Fibroblast of lung (primary cell): ENCODE measurements at regions not wholly inside any gene's neighbourhood (a gene's known extent, or its start where the extent isn't known, plus 50 kb on each side); places are given as distances from the start of the nearest gene placed in this dataset.

ENCODE experiments used
- EZH2 ChIP-seq: IDR thresholded peaks from 2 replicates; pipeline ENCODE4 v1.5.1; 2012; ENCODE audit warnings: low read length, control low read depth, mild to moderate bottlenecking; ENCODE audit errors: missing control alignments
- TF ChIP-seq, protein P1 (sequence below), 2 donors: IDR thresholded peaks in 1 of 2; conservative IDR thresholded peaks in 1 of 2; 1 replicate in 1 of 2; 2 replicates in 1 of 2; pipeline ENCODE4 v1.5.1; 2011 to 2012; ENCODE audit warnings: low read length in 2 of 2, control low read depth in 1 of 2, inconsistent platforms in 1 of 2, low read depth in 1 of 2, mild to moderate bottlenecking in 1 of 2

DNA sequence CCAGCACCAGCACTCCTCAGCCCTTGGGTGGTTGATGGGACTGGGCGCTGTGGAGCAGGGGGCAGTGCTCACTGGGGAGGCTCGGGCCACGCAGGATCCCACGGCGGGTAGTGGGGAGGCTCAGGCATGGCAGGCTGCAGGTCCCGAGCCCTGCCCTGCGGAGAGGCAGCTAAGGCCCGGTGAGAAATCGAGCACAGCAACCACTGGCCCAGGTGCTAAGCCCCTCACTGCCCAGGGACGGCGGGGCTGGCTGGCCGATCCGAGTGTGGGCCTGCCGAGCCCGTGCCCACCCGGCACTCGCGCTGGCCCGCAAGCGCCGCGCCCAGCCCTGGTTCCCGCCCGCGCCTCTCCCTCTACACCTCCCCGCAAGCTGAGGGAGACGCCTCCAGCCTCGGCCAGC is 56.0 kb upstream of the ZNF195 start:
- TF ChIP-seq, protein P1, sequence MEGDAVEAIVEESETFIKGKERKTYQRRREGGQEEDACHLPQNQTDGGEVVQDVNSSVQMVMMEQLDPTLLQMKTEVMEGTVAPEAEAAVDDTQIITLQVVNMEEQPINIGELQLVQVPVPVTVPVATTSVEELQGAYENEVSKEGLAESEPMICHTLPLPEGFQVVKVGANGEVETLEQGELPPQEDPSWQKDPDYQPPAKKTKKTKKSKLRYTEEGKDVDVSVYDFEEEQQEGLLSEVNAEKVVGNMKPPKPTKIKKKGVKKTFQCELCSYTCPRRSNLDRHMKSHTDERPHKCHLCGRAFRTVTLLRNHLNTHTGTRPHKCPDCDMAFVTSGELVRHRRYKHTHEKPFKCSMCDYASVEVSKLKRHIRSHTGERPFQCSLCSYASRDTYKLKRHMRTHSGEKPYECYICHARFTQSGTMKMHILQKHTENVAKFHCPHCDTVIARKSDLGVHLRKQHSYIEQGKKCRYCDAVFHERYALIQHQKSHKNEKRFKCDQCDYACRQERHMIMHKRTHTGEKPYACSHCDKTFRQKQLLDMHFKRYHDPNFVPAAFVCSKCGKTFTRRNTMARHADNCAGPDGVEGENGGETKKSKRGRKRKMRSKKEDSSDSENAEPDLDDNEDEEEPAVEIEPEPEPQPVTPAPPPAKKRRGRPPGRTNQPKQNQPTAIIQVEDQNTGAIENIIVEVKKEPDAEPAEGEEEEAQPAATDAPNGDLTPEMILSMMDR (conservative IDR thresholded peaks at IDR 0.05 in 1 of 2, IDR thresholded peaks at IDR 0.05 in 1 of 2; ENCODE audit: low read depth in 1 of 2, low read length in 2 of 2): no peak
- no peak for TF ChIP-seq EZH2
